Hepatocyte (in vitro differentiated cells): ENCODE measurements at regions not wholly inside any gene's neighbourhood (a gene's known extent, or its start where the extent isn't known, plus 50 kb on each side); places are given as distances from the start of the nearest gene placed in this dataset.

Source experiments
- CTCF ChIP-seq: fragments of 200-600 bp; sonication (generic); IDR thresholded peaks from 2 replicates; pipeline ENCODE4 v1.5.1; 2016; ENCODE audit warnings: antibody characterized with exemption, mild to moderate bottlenecking; ENCODE audit not compliant: poor library complexity
- EZH2 ChIP-seq: fragments of 200-600 bp; sonication (generic); IDR thresholded peaks from 2 replicates; pipeline ENCODE4 v1.6.1; 2016; ENCODE audit warnings: antibody characterized with exemption, mild to moderate bottlenecking, borderline replicate concordance
- EZH2phosphoT487 ChIP-seq: fragments of 200-600 bp; sonication (generic); IDR thresholded peaks from one replicate; pipeline ENCODE4 v1.6.1; 2018; ENCODE audit warnings: antibody characterized with exemption, mild to moderate bottlenecking, low read depth, moderate library complexity; ENCODE audit not compliant: unreplicated experiment, severe bottlenecking

DNA sequence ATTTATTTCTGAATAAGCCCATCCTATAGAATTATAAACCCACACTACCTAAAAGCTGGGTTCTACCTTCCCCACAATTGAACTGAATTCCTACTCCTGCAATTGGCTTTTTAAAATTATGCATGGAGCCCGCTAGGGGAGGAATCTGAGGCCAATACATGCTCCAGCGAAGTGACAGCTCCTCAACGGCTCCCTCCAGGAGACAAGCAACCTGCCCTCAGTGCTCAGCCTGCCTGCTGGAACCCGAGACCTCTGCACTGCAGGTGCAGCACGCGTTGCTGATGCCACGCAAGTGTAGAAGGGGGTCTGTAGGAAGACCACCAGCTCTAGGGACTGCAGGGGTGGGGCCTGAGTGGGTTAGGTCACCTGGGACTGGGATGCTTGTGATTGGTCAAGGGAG is 170.2 kb upstream of the CDYL start:
- TF ChIP-seq CTCF (no peak), EZH2 (no peak), EZH2phosphoT487 (no peak)
